NB4 (cell line): ENCODE measurements at regions not wholly inside any gene's neighbourhood (a gene's known extent, or its start where the extent isn't known, plus 50 kb on each side); places are given as distances from the start of the nearest gene placed in this dataset.

Source experiments
- DNase-seq: peaks from one replicate; pipeline ENCODE4 v3.0.0; 2010; ENCODE audit warnings: low read depth
- H3K4me3 ChIP-seq: one replicate; pipeline ENCODE4 v1.5.1; 2011; ENCODE audit warnings: mild to moderate bottlenecking, low read depth, low read length, moderate library complexity
- MYC ChIP-seq: IDR thresholded peaks from 2 replicates; pipeline ENCODE4 v1.6.1; 2011; ENCODE audit warnings: low read depth, low read length
- POLR2A ChIP-seq: IDR thresholded peaks from 2 replicates; pipeline ENCODE4 v1.6.1; 2011; ENCODE audit warnings: mild to moderate bottlenecking; ENCODE audit not compliant: insufficient read length; ENCODE audit errors: extremely low read depth
- TF ChIP-seq, protein P1 (sequence below): IDR thresholded peaks from 2 replicates; pipeline ENCODE4 v1.6.1; 2011; ENCODE audit warnings: low read depth, low read length
- TF ChIP-seq, protein P2 (sequence below): IDR thresholded peaks from one replicate; pipeline ENCODE4 v1.5.1; 2012; ENCODE audit warnings: low read depth, low read length

DNA sequence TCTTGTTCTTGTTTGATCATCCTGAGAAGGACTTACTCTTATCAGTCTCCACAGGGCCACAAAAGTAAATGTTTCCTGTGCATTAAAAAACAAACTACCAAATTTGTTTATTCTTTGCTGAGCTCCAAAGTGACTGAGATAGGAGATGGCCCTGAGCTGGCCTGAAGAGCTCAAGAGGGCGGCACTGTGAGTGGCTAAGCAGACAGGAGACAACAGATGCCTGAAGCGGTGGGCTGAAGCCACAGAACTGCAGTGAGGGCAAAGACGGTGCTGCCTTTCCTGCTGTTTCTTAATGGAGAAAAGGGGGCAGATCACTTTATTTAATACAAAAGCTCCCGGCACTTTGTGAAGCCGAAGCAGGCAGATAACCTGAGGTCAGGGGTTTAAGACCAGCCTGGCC, 379.6 kb downstream of the ARL4A start:
- H3K4me3 ChIP-seq: no peak overlapping the region
- no peak for TF ChIP-seq MYC
- TF ChIP-seq POLR2A: no peak
- TF ChIP-seq, protein P1, sequence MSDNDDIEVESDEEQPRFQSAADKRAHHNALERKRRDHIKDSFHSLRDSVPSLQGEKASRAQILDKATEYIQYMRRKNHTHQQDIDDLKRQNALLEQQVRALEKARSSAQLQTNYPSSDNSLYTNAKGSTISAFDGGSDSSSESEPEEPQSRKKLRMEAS: no peak
- TF ChIP-seq, protein P2, sequence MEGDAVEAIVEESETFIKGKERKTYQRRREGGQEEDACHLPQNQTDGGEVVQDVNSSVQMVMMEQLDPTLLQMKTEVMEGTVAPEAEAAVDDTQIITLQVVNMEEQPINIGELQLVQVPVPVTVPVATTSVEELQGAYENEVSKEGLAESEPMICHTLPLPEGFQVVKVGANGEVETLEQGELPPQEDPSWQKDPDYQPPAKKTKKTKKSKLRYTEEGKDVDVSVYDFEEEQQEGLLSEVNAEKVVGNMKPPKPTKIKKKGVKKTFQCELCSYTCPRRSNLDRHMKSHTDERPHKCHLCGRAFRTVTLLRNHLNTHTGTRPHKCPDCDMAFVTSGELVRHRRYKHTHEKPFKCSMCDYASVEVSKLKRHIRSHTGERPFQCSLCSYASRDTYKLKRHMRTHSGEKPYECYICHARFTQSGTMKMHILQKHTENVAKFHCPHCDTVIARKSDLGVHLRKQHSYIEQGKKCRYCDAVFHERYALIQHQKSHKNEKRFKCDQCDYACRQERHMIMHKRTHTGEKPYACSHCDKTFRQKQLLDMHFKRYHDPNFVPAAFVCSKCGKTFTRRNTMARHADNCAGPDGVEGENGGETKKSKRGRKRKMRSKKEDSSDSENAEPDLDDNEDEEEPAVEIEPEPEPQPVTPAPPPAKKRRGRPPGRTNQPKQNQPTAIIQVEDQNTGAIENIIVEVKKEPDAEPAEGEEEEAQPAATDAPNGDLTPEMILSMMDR: no peak
- no peak for DNase-seq

DNA sequence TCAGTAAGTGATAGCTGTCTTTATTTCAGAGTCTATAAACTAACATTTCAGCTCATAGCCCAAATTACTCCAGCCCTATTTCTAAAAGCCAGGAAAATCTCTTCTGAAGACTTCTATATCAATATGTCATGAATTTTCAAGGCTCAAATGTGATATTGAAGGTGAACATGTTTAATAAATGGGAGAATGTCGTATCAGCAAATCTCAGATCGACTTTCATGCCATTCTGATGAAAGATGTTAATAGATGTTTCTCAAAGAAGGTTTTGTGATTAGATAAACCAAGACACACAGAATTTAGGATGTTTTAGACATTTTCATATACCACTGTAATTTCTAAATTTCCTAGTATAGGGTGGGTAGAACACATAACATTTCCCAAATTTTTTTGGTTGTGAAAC, 380.6 kb downstream of the ARL4A start:
- DNase-seq: no peak

DNA sequence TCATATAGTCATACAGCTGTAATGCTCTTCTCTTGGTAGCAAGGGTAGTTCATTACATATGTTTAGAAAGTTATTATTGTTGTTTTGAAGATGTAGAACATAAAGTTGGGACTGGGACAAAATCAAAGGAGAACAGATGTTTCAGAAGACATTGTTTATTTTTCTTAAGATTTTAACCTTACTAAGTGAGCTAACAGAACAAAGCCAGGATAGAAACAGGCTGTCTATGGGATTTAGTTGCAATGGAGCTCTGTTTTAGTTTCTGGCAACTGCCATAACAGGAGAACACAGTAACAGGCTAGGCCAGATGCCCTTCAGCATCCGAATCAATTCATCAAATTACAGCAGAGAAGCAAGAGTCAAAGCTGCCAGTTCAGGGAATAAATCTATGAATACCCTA, 382.4 kb downstream of the ARL4A start:
- no peak overlapping the region for H3K4me3 ChIP-seq
- TF ChIP-seq, protein P1: no peak
- TF ChIP-seq MYC (no peak), POLR2A (no peak)
- TF ChIP-seq, protein P2: no peak
- DNase-seq: no peak

More for the DNA sequence above, 380.6 kb downstream of the ARL4A start:
- TF ChIP-seq POLR2A (no peak), MYC (no peak)
- TF ChIP-seq, protein P2: no peak
- TF ChIP-seq, protein P1: no peak
- no peak overlapping the region for H3K4me3 ChIP-seq

DNA sequence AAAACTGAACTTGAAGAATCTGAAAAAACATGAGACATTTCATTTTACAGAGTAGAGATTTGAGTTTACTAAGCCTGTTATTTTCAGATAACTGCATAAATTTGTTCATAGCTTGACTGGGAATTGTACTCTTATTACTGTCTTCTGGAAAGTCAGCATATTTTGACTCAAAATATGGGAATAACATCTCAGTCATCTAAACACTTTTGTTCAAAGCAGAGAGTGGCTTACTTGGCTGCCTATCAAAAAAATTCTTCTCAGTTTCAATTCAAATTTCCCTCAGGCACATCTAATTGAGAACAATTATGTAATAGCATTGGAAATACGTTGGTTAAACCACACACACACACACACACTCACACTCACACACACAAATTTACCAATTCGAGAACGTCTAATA, 384.6 kb downstream of the ARL4A start:
- no peak for DNase-seq
- no peak overlapping the region for H3K4me3 ChIP-seq
- TF ChIP-seq POLR2A (no peak), MYC (no peak)
- TF ChIP-seq, protein P1: no peak
- TF ChIP-seq, protein P2: no peak

DNA sequence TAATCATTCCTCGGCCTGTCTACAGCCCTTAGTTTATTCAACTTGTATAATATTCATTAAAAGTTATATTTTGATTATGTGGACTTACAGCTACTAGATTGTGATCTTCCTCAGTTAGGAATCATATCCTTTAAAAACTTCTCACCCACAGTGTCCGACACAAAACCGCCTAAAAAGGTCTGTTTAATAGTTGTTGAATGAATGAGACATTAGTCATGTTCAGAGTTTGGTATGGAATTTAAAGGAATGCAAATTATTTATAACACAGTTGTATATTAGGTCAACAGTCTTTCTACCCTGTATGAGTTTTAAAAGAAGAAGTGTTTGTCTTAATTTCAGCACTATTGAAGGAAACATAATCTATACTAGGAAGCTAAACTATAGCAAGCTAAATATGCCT, 390.0 kb downstream of the ARL4A start:
- H3K4me3 ChIP-seq: no peak overlapping the region
- TF ChIP-seq, protein P2: no peak
- TF ChIP-seq, protein P1: no peak
- TF ChIP-seq POLR2A: no peak
- TF ChIP-seq MYC: no peak
- no peak for DNase-seq

DNA sequence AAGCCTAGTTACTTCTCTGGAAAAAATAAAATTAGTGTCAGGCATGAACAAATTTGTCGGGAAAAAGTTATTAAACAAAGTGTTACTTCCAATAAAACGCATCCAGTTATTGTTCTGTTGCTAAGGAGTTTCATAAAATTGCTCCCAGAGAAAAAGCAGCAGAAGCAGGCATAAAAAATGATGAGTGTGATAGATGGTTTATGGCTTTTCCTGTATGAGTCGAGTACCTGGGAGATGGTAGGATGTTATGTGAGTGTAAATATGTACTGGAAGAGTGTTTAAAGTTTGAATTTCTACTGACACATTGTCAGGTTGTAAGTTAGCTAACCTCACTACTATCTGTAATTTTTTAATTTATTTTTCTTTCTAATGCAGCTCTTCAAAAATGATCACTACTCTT, 390.7 kb downstream of the ARL4A start:
- no peak for TF ChIP-seq MYC
- no peak overlapping the region for H3K4me3 ChIP-seq
- DNase-seq: no peak
